ENCODE measurements at regions not wholly inside any gene's neighbourhood (a gene's known extent, or its start where the extent isn't known, plus 50 kb on each side); places are given as distances from the start of the nearest gene placed in this dataset.

- TF ChIP-seq CTCF (IDR thresholded peaks at IDR 0.05): no peak
- no peak for TF ChIP-seq REST (IDR thresholded peaks at IDR 0.05; ENCODE audit: insufficient read depth in 1 of 2, low read depth in 2 of 2, low read length in 1 of 2)
Observed at GRCh38 chr11:130715877-130716220, 200.4 kb downstream of the SNX19 start.

All from Panc1 (cell line).